Germinal center (tissue), 1 donor: ENCODE measurements at regions not wholly inside any gene's neighbourhood (a gene's known extent, or its start where the extent isn't known, plus 50 kb on each side); places are given as distances from the start of the nearest gene placed in this dataset.

Experiments
- DNase-seq: peaks from one replicate; pipeline ENCODE4 v3.0.0; 2012; ENCODE audit warnings: mixed read lengths, low spot score

DNA sequence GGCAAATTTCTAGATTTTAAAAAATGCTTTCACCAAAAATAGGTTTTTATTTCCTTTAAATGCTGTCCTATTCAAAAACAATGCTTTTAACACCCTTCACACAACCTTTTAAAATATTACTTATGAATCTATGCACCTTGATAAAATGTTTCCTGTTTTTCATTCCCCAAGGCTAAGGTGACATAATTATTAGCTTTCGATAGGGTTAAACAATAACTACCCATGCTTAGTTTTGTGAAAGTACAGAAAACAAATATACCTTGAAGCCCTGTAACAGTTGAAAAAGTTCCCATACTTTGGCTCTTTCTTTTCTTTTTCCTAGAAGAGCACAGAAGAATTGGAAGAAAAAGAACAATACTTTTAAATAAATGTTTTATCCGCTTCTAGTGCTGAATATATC, 54.9 kb upstream of the ITPRID2 start:
- no peak for DNase-seq

DNA sequence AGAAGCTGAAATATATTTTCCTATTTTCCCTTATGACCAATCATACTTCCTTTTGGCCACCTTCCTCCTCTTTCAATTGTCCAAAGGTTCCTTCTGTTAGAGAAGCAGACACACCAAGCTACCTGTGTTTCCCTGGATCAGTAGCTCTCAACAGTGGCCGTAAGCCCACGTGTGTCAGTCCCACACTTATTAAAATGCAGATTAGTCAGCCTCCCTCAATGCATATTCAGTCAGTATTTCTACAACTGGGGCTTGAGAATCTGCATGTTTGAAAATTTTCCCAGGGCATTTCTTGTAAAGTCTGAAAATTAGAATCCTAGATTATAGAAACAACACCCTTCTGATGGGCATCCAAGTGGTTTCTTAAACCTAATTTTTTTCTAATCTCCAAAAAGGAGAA, 54.0 kb upstream of the ITPRID2 start:
- no peak for DNase-seq

DNA sequence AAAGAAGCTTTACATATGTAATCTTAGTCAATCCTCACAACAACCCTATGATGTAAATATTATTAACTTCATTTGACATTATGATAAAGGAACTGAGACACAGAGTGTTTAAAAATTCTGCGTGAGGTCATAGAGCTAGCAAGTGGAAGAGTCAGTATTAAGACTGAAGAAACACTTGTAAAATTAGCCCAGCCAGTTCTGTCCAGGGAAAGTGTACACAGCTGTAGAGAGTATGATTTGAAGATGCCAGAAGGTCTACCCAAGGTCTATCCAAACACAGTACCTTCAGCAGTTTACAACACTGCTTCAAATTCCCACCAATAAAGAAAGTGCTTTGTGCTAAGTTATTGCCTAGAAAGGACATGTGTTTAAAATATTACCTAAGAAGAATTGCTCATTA, 51.7 kb upstream of the ITPRID2 start:
- no peak for DNase-seq

DNA sequence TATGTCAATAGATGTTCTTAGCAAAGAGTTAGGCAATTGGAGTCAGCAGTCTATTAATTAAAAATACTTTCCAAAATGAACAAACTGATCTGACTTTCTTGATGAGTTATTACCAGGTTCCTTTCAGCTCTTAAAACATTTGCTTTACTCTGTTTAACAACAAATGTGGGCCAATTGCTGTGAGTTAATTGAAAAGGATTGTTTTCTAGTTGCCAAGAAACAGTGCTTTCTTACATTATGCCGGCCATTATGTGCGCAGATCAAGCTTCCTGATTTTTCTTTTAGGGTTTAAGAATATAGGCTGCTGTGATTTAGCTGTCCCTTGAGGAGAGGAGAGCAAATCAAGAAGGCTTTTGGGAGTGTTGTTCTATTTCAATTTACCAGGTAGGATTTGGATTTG, 50.5 kb upstream of the ITPRID2 start:
- DNase-seq, result no peak
